CD4-positive, alpha-beta T cell treated with Interleukin-15 for 4 hours (primary cell): ENCODE measurements at regions not wholly inside any gene's neighbourhood (a gene's known extent, or its start where the extent isn't known, plus 50 kb on each side); places are given as distances from the start of the nearest gene placed in this dataset.

Experiments
- DNase-seq: peaks from one replicate; pipeline ENCODE4 v3.0.0-alpha.2; 2020; ENCODE audit warnings: low spot score

DNA sequence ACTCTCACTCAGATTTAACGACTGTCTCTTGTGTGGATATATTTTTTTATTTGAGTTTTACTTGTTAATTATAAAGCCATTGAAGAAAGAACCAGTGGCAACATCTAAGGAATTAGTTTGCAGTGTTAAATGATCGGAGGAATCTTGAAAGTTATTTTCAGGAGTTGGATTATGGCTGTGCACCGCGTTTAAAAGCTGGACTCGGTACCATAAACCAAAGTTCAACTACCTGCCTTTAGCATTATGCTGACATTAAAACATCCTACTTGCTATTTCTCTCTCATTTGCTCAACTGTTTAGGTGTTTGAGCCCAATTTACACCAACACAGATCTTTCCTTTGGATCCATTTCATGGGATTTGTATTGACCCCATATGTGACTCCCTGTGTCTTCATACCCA is 289.4 kb upstream of the SASH1 start:
- DNase-seq, result no peak

DNA sequence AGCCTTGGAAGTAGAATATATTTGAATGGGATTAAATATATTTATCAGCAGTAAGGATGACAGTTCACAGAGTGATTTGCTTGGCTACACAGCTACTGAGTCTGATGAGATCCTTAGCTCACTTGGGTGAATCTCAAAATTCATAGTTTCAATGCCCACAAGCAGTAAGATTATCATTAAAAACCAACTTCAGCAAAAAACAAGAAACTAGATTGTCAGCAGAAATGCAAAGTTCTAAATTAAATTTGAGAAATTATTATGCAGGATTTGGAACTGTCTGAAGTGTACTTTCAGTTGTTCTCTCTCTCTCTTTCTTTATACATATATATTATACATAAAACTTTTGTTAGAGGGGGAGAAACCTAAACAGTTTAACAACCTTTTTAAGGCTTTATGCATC is 288.8 kb upstream of the SASH1 start:
- no peak for DNase-seq

GRCh38 chr6:148054219-148054618 is 288.4 kb upstream of the SASH1 start:
- DNase-seq, result no peak

DNA sequence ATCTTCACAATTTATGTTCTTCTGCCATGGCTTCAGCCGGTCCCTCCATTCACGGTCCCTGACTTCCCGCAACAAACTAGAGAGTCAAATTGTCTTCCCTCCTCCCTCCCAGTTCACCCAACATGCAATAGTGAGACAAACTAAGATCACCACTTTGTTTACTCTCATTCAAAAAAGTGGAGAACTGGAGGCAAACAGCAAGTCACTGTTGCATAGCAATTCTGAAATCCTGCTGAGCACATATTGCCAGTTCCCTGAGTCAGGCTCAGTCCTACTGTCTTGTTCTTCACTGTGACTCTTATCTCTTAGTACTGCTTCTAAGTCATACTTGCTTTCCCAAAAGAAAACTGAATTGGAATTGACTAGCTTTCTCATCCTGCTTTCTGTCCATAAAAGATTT is 287.2 kb upstream of the SASH1 start:
- DNase-seq, result no peak

GRCh38 chr6:148059869-148060268 is 282.8 kb upstream of the SASH1 start:
- no peak for DNase-seq

GRCh38 chr6:148064406-148065134 is 278.1 kb upstream of the SASH1 start:
- DNase-seq, result no peak

- no peak for DNase-seq
Observed at GRCh38 chr6:148068437-148069061, 274.1 kb upstream of the SASH1 start.

DNA sequence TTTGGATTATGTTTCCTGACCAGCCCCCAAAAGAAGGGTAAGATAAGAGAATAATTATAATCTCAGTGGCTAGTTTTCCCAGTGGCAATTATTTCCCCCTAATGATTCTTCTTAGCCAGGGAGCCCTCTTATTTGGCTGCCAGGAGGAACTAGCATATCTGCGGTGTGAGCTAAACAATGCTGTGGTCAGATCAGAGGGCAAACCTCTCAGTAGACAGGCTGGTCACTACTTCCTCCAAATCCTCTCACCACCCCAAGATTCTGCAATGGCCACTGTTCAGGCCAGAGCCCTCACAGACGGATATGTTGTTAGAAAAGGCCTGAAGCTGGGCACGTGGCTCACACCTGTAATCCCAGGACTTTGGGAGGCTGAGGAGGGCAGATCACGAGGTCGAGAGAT is 273.4 kb upstream of the SASH1 start:
- DNase-seq, result no peak

DNA sequence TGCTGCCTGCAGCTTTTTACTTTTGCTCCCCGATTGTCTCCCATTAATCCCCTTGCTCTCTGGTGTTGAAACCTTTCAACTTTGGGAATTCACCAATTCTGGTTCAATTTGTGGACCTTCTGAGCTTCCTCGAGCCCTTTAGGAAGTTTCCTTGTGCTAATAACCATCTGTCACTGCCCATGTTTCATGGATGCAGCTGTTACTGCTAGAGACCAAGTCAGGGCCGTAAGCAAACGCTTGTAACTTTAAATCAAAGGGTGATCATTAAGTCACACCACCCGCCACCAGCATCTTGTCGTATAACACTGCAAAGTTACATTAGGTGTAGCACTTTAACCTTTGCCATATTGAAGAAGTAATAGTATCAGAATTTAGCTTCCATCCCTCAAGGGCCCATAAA is 268.3 kb upstream of the SASH1 start:
- DNase-seq, result no peak

- no peak for DNase-seq
Observed at GRCh38 chr6:148074738-148075137, 267.9 kb upstream of the SASH1 start.

DNA sequence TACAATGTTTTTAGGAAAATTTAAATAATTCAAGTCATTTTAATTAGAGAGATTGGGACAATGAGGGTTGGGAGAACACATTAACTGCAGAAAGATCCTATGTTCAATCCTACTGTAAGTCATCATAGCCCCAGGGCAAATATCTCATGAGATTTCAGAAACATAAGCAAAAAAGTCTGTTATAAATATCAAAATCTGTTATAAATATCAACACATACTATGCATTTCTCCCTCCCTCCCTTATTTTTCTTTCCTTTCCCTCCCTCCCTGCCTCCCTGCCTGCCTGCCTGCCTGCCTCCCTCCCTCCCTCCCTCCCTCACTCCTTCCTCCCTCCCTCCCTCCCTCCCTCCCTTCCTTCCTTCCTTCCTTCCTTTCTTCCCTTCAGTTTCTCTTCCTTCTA is 267.3 kb upstream of the SASH1 start:
- DNase-seq, result no peak

DNA sequence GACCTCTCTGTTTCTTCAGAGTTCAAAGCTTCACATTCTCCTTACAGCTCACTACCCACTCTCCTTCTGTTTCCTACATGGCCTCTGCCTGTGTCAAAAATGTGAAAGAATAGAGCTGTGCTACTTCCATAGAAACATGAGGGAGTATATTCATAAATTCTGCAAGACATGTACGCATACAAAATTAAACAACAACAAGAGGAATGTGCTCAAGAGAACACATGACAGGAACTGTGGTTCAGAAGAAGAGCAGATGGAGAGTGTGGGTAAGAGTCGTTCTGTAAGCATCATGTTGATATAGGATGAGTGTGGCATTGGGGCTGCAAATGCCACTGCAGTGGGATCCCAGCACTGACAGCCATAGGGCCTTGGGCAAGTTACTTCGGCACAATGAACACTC is 266.6 kb upstream of the SASH1 start:
- DNase-seq, result no peak

- no peak for DNase-seq
Observed at GRCh38 chr6:148080315-148080714, 262.3 kb upstream of the SASH1 start.

DNA sequence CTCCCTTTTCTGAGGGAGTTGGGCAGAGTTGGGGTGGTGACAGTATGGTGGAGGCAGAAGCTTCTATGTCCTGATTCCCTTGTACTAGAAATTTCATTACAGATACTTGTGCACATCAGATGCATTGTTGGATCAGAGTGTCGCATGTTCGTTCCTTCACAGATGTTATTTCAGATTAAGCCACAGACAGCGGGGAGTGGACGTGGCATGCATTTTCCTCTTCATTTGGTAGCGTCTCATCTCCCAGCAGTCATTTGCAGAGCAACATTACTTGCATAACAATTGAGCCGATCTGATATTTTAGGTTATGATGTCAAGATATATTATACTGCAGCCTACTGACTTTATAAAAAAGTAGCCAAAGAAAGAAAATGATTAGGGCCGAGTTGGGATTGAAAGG is 261.6 kb upstream of the SASH1 start:
- no peak for DNase-seq

- no peak for DNase-seq
Observed at GRCh38 chr6:148082044-148082443, 260.6 kb upstream of the SASH1 start.

- DNase-seq, result no peak
Observed at GRCh38 chr6:148082696-148083095, 259.9 kb upstream of the SASH1 start.

GRCh38 chr6:148085631-148086331 is 256.9 kb upstream of the SASH1 start:
- no peak for DNase-seq

DNA sequence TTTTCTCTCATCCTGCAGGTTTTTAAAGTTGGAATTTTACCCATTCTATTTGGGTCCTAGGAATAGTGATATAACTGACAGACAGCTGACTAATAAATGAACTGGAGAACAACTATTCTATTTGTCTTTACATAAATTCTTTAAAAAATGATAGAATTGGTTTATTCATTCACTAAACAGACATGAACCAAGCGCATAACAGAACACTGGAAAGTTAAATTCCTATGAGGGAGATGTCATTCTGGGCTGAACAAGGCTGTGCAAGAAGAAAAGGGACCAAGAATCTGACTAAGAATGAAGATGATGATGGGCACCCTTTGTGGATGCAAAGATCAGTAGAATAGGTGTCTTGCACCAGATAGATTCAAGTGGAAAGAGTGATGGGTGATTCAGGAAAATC is 256.3 kb upstream of the SASH1 start:
- DNase-seq, result no peak

- DNase-seq, result no peak
Observed at GRCh38 chr6:148086843-148087242, 255.8 kb upstream of the SASH1 start.

DNA sequence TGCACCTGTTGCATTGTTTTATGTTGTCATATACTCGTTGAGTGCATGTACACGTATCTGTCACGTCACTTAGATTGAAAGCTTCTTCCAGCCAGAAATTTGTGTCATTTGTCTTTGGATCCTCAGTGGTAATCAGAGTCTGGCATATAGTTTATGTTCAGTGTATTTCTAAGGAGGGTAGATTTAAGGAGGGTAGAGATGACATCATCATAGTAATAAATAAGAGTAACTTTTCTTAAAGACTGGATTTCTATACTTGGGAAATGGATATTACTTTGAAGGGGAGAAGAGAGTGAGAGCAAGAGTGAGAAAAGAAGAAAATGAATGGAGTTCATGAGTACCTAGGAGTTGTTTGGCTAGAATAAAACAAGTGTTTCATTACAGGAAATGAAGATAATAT is 255.0 kb upstream of the SASH1 start:
- no peak for DNase-seq

GRCh38 chr6:148090326-148090725 is 252.3 kb upstream of the SASH1 start:
- no peak for DNase-seq

DNA sequence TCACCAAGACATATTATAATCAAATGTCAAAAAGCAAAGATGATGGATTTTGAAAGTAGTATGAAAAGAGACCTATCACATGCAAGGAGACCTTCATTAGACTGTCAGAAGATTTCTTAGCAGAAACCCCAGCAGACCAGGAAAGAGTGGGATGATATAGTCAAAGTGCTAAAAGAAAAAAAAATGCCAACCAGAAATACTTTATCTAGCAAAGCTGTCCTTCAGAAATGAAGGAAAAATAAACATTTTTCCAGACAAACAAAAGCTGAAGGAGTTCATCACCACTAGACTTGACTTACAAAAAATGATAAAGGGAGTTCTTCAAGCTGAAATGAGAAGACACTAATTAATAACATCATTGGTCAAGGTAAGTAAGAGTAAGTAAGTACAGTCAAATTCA is 251.2 kb upstream of the SASH1 start:
- no peak for DNase-seq

DNA sequence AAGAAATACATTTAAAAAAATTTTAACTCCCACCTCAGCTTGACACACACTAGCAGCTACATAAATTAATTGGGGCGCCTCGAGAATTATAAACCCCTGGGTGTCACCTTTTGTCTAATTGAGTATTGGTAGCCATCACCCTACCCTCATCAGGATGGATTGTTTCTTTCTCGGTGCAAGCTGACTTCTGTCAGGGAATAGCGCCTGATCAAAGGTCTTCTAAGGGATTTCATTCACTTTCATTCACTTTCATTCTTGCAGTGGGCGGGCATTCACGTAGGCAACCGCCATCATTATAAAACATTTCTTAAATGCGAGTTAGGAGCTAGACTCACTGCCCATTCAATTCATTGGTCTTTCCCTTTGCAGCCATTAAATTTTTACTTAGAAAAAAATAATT is 239.2 kb upstream of the SASH1 start:
- DNase-seq, result no peak

GRCh38 chr6:148104131-148104530 is 238.5 kb upstream of the SASH1 start:
- DNase-seq, result no peak
